MM.1S (cell line): ENCODE measurements at regions not wholly inside any gene's neighbourhood (a gene's known extent, or its start where the extent isn't known, plus 50 kb on each side); places are given as distances from the start of the nearest gene placed in this dataset.

Experiments used
- CTCF ChIP-seq: fragments of 300-600 bp; sonication (generic); IDR thresholded peaks from 2 replicates; pipeline ENCODE4 v1.5.1; 2016; ENCODE audit warnings: antibody characterized with exemption, low read length, mixed read lengths
- EZH2 ChIP-seq: fragments of 300-600 bp; sonication (generic); optimal IDR thresholded peaks from 2 replicates; pipeline ENCODE3; 2017; ENCODE audit warnings: low read depth, mild to moderate bottlenecking, antibody characterized with exemption, low read length, mixed read lengths

GRCh38 chr10:117936141-117936540 is 110.6 kb downstream of the RAB11FIP2 start:
- TF ChIP-seq CTCF: no peak
- TF ChIP-seq EZH2: no peak
